ENCODE measurements at regions not wholly inside any gene's neighbourhood (a gene's known extent, or its start where the extent isn't known, plus 50 kb on each side); places are given as distances from the start of the nearest gene placed in this dataset.
"Not testable (repeated sequence)": the region's sequence is repeated elsewhere in the genome, so short reads cannot be mapped to it uniquely, and the experiment has no call there.

DNA sequence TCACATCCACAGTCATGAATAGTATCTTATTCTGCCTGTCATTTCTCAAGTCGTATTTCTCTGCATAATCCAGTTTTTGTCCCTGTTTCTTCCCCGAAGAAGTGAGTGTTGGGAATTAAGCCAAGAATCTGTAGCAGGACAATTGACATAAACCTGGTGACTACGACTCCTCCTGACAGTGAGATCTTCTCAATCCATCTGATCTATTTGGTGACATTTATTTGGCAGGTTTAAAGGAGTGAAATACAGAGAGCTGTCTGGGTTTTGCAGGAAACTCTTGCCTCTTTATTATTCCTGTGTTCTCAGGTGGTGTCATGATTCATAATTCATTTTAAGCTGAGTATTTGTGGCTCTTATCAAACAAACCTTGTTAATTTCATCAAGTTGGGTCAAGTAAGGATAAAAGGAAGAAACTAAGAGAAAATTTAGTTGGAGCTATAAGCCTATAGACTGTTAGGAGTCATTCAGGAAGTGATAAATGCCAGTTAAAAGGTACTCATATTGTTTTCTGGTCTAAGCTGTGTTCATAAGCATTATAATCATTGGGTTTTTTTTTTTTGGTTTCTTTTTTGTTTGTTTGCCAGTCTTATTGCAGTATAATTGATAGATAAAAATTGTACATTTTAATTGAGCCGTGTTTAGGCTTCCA is 95.9 kb upstream of the PCSK1 start:
- DNase-seq (ENCODE audit: low spot score) = no peak

DNA sequence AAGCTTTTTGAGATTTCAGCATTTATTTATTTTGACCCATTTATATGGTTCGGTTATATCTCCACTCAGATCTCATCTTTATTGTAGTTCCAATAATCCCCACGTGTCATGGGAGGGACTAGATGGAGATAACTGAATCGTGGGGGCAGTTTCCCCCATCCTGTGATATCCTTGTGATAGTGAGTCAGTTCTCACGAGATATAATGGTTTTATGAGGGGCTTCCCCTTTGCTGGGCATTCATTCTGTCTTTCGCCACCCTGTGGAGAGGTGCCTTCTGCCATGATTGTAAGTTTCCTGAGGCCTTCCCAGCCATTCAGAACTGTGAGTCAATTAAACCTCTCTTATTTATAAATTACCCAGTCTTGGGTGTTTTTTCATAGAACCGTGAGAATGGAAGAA is 96.5 kb upstream of the PCSK1 start:
- DNase-seq (ENCODE audit: low spot score) = no peak

DNA sequence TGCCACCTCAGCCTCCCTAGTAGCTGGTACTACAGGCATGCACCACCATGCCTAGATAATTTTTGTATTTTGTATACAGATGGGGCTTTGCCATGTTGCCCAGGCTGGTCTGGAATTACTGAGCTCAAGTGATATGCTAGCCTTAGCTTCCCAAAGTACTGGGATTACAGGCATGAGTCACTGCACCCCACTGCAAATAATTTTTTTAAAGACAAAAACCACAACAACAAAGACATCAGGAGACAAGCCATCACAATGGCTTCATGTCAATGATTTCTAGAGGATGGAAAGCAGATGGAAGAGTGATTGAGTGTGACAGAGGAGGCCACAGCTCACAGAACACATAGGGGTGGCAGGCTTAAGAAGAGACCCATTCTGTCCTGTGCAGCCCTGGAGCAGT is 97.9 kb upstream of the PCSK1 start:
- no peak for DNase-seq (ENCODE audit: low spot score)

DNA sequence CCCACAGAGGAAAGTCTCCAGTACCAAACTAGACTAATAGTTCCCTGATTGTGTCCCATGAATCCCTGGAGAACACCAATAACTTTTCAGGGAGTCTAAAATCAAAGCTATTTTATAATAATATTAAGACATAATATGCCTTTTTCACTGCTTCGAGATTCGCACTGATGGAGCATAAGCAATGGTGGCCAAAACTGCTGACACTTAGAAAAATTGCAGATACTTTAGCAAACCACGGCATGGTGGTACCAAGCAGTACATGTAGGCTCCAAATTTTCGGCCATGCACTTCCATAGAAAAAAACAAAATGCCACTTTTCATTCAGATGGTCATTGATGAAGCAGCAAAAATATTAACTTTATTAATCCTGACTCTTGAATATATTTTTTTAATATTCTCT is 100.3 kb upstream of the PCSK1 start:
- DNase-seq (ENCODE audit: low spot score) = no peak

DNA sequence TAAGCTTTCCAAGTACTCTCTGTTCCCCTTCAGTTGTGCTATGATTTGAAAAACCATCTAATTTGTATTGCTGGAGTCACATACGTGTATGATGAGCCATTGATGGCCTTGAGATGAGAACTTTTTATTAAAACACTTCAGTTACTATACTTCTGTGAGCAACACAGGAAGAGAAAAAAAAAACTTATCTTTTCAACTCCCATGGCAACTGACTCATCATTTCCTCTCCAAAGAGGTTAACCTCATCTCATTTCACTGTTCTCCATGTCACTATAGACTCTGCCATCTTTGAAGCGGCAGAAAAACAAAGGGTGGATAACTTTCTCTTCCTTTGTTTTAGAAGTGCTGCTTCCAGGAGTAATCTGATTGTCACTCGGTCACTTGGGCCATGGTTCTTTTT is 104.3 kb upstream of the PCSK1 start:
- DNase-seq (ENCODE audit: low spot score) = no peak

DNA sequence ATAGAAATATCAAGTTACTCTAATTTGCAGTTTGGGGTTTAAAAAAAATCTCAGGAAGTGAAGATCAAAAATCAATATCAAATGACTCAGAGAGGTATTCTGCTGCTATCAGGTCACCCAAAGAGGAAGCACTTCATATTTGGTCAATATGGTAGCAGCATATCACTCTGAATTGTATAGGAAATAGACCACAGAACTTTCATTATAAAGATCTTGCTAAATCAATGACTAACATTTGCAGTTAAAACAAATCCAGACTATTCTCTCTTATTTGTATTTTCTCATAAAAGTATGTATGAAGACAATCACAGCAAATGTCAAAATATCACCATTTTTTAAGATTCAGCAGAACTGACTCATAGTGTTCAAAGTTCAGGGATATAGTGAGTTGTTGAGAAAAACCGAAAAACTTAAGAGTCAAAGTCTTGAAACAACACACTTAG is 105.8 kb upstream of the PCSK1 start:
- DNase-seq (ENCODE audit: low spot score) = no peak

DNA sequence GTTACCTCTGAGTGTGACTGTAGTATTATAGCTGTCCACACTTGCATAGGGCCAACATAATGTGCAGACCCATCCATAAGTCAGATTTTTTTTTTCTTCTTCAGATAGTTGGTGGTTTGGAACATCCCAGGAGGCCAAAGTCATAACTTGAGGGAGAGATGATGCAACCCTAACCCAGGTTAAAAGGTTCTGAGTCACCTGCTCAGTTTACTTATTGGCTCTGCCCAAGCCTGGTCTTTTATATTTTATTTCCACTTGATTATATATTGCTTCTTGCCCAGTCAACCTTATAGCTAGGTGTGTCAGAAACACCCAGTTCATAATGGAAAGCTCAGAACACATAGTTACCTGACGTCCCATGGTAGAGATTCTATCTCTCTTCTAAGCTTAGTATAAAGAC is 113.1 kb upstream of the PCSK1 start:
- DNase-seq (ENCODE audit: low spot score) = no peak

DNA sequence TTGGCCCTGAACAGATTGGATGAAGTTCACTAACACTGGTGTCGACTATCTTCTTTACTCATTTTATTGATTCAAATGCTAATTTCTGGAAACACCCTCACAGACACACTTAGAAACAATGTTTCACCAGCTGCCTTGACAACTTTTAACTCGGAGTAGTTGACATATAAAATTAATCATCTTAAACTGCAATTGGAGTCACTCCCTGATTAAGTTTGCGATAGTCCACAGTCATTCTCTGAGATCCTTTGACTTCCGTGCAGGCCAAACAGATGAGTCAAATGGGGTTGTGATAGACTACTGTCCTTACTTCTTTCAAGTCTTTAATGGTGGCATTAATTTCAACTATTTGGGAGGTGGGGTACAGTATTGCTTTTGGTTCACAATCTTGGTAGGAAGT is 114.4 kb upstream of the PCSK1 start:
- DNase-seq (ENCODE audit: low spot score) = no peak

DNA sequence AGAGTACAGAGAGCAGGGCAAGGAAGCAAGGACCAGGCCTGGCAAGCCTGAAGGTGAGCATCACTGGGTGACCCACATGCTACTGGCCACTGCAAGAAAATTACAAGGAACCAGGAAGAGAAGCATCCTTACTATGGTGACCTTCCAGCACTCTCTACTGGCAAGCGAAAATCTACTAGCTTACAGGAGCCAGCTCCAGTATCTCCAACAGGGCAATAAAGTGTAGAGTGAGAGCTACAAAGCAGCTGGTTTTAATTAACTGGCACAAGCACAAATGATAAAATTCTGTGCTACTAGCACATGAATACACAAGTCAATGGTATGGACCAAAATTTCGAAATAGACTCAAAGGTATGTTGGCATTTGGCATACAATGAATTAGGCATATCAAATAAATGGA is 113.3 kb upstream of the CAST start:
- no peak for DNase-seq (ENCODE audit: low spot score)

DNA sequence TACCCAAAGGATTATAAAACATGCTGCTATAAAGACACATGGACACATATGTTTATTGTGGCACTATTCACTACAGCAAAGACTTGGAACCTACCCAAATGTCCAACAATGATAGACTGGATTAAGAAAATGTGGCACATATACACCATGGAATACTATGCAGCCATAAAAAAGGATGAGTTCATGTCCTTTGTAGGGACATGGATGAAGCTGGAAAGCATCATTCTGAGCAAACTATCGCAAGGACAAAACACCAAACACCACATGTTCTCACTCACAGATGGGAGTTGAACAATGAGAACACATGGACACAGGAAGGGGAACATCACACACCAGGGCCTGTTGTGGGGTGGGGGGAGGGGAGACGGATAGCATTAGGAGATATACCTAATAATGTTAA is 101.3 kb upstream of the CAST start:
- DNase-seq (ENCODE audit: low spot score) = not testable (repeated sequence)

DNA sequence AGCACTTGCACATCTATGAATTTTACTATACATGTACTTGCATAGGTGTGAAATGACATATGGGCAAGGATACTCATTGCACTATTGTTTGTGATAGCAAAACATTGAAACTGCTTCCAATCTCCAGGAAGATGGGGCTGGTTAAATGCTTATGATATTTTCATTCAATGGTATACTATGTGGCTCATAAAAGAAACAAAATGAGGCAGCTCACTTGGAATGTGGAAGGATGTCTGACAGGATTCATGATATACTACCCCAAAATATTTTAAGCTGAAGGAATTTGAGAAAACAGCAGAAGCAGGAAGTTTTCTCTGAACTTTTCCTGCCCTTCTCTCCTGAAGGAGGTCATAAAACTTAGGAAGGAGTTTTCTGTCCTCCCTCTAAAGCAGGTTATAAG is 99.6 kb upstream of the CAST start:
- no peak for DNase-seq (ENCODE audit: low spot score)

DNA sequence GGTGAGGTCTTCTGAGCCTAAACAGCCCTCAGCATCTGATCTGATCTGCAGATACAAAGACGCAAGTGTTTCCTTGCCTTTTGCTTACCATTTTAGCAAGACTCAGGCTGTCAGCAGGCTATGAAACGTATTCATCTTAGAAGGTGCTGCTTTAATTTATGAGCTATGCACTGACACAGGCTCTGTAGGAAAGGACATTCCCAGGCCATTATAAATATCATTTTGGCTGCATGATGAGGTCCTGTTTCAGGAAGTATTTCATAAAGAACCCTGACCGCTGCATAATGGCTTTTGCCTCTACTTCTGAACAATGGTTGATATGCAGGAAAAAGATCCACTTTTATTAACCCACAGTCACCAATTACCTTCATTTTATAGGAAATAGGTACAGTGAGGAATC is 98.4 kb upstream of the CAST start:
- DNase-seq (ENCODE audit: low spot score) = no peak

DNA sequence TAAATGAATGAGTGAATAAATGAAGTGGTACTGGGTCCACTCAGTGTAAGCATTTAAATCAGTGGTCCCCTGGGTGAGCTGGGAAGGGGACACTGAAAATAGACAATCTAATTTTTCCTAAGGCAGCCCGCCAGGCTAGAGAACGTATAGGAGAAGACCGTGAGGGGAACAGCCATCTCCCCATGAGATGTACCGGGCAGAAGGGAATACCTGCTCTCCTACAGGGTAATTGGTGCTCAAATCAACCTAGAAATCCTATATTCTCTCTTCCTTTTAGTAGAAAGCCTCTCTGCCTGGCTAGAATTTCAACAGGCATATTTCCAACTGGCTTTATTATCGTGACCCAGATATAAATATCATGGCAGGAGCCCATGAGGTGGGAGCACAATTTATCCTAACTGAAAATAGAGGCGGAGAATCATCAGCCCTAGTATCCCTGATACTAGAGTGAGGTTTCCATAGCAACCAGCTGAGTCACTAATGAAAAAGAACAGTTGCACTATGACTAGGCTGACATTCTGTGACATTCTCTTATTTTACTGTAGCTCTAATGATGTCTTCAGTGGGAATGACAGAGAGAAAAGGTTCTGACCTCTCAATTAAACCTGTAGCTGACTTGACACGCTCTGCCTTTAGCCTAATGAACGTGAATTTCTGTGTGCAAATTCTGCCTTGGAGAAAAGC is 96.5 kb upstream of the CAST start:
- DNase-seq (ENCODE audit: low spot score) = no peak

DNA sequence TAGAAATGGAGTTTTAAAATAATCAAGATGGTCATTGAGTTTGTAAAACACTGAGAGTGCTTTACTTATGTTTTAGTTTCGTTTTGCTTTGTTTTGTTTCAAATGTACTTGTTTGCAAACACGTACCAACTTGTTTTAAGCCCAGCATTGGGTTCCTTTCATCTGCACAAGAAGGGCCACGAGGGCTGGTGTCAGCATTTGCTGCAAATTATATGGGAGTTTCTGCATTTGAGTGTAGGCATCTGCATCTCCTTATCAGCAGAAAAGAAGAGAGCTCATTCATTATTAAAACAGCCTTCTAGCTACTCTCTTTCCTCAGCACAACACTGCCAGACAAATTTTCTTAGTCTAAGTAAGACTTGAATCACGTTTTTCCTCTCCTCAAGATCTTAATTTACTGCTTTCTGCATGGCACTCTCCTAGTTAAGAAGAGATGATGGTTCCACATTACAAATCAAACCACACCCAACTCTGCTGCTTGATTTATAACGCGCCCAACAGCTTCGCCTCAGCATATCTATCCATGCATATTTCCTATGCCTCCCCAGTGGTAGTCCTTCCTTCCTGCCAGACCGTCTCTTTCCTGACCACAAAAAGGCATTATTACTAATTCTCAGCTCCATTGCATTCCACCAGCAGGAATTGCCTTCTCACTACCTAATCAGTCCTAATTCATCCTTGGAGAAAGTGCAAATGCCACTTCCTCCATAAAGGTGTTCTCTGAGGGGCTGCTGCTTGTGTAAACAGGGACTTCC is 95.2 kb upstream of the CAST start:
- DNase-seq (ENCODE audit: low spot score) = no peak

DNA sequence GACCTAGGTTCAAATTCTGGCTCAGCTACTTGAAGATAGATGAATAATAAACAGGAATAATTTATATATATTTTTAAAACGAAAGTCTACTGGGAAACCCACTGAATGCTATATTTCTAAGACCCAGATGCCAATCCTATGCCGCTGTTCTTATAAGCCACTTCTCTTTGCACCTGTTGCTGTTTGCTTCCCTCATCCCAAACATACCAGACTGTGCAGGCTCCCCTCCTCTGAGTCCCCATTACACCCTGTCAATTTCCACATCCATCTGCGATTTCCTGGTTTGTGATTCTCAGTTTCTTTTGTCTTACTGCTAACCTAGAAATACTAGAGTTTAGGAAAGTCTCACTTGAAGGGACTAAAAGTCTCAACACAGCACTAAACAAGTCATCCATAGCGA is 92.8 kb upstream of the CAST start:
- no peak for DNase-seq (ENCODE audit: low spot score)

DNA sequence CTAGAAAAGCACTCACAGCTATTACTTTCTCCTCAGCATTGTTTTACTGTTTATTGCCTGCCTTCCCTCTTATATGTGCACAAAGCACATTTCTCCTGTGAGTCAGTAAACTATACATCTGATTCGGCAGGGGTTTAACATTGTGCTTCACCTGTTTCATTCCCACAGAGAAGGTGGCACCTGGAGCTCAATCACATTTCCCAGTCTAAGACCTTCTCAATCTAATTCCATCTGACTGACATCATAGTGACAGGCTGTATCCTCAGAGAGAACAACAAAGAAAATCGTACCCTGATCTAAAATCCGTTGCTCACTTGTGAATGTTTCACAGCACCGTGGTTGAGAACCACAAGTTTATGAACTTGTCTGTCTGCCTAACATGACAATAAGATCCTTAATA is 92.4 kb upstream of the CAST start:
- DNase-seq (ENCODE audit: low spot score) = no peak

DNA sequence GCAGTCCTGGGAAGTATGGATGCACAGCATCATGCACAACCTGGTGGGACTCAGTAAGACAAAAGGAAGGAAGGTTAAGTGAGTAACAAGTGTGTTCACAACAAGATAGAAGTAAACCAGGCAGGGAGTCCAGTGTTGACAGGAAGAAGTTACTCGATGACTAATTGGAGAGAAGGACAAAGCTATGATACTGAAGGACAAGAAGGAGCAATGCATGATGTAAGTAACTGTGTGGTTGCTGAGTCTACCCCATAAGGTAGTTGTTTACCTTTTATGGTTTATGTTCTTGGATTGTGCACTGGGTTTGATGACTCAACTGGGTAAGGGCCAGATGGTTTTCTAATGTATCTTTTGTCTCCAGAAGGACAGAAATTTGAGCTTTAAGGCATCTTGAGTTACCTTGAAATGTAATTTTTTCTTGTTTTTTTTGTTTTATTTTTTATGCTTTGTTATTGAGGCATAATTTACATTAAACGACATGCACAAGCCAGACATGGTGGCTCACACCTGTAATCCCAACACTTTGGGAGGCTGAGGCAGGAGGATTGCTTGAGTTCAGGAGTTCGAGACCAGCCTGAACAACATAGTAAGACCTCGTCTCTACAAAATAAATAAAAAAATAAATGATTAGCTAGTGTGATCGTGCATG is 89.2 kb upstream of the CAST start:
- no peak for DNase-seq (ENCODE audit: low spot score)

DNA sequence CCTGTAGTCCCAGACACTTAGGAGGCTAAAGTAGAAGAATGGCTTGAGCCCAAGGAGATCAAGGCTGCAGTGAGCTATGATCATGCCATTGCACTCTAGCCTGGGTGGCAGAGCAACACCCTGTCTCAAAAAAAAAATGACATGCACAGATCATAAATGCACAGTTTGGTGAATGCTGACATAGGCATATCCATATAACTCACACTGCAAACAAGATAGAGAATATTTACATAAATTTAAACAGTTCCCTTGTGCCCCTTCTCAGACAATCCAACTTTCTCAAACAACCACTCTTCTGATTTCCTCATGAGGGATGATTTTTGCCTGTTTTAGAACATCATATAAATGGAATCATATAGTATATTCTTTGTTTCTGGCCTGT is 88.7 kb upstream of the CAST start:
- DNase-seq (ENCODE audit: low spot score) = no peak

DNA sequence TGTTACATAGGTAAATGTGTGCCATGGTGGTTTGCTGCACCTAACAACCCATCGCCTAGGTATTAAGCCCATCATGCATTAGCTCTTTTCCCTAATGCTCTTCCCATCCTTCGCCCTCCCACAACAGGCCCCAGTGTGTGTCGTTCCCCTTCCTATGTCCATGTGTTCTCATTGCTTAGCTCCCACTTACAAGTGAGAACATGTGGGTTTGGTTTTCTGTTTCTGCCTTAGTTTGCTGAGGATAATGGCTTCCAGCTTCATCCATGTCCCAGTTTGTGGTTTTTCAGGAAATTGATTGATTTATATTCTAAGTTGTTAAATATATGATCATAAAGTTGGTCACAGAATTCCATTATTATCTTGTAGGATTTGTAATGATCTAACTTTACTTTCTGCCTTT is 85.3 kb upstream of the CAST start:
- no peak for DNase-seq (ENCODE audit: low spot score)

DNA sequence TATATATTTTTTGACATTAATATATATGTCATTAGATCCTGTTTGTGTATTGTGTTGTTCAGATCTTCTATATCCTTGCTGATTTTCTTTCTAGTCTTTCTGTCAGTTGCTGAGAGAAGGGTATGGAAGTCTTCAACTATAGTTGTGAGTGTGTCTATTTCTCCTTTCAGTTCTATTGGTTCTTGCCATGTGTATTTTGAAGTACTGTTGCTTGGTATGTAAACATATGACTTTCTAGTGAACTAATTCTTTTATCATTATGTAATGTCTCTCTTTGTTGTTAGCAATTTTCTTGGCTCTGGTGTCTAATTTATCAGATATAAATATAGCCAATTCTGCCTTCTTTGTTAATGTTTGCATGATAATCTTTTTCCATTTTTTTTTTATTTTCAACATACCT is 84.3 kb upstream of the CAST start:
- no peak for DNase-seq (ENCODE audit: low spot score)

DNA sequence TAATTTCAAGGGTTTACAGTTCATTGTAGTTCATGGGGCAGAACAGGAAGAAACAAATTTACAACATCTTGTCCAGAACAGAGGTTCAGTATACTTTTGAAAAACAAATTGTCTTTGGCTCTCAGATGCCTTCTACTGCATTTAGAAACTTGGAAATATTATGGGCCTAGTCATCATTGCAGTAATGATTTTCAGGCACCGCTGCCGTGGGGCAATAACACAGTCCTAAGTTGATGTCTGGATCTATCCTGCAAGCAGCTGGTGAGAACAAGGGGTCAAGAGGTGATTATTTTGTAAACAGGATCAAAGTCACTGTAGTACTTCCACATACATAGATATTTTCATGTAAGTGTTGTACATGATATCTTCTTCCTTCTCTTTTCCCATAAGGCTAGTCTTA is 82.5 kb upstream of the CAST start:
- no peak for DNase-seq (ENCODE audit: low spot score)

DNA sequence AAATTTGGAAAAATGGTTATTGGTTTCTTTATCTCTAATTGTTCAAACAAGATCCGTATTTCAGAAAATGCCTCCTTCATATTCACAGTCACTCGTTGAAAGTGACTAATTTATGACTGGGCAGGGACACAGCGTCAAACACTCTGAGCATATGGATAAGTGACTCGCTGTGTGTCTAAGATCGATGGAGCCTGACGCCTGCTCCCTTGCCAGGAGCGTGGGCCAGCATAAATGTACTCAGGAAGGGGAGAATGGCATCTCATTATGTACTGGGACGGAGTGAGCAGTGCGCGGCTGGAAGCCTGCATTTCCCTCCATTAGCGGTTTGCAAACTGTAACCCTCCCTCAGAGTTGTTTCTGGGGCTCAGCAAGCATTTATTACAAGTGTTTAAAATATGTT is 79.8 kb upstream of the CAST start:
- no peak for DNase-seq (ENCODE audit: low spot score)

DNA sequence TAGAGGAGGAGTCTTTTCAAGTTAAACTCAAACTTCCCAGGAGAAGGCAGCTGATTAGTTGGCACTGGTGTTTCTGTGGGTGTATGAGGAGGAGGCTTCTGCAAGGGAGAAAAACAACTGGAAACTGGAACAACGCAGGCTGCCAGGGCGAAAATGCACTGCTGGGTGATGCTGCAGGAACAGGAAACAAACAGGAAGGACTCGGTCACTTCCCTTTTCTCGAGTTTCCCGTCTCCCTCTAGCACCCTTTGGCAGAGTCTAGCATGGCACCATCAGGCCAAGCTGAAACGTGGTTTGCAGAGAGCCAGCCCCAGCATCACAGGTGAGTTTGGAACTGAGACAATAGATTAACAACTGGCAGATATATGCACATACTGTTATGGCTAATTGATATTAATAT is 77.5 kb upstream of the CAST start:
- DNase-seq (ENCODE audit: low spot score) = no peak

Measured in ureter (tissue), 1 donor.